KMS-11 (cell line): ENCODE measurements at regions not wholly inside any gene's neighbourhood (a gene's known extent, or its start where the extent isn't known, plus 50 kb on each side); places are given as distances from the start of the nearest gene placed in this dataset.

Source experiments
- H2AFZ ChIP-seq: fragments of 200-600 bp; sonication (generic); 2 replicates; pipeline ENCODE4 v1.6.1; 2016; ENCODE audit warnings: antibody characterized with exemption, mixed run types, low read depth
- H3K27ac ChIP-seq: fragments of 200-600 bp; sonication (generic); 2 replicates; pipeline ENCODE4 v1.6.1; 2016; ENCODE audit warnings: mild to moderate bottlenecking, mixed run types
- H3K27me3 ChIP-seq: fragments of 200-600 bp; sonication (generic); 2 replicates; pipeline ENCODE4 v1.6.1; 2017; ENCODE audit warnings: mild to moderate bottlenecking, low read depth, mixed run types, moderate library complexity; ENCODE audit not compliant: insufficient read depth
- H3K36me3 ChIP-seq: fragments of 200-600 bp; sonication (generic); 2 replicates; pipeline ENCODE4 v1.6.1; 2017; ENCODE audit warnings: mild to moderate bottlenecking, mixed run types; ENCODE audit not compliant: insufficient read depth
- H3K4me1 ChIP-seq: fragments of 200-600 bp; sonication (generic); 2 replicates; pipeline ENCODE4 v1.6.1; 2016; ENCODE audit warnings: mild to moderate bottlenecking, low read depth, mixed run types; ENCODE audit not compliant: poor library complexity, severe bottlenecking
- H3K4me2 ChIP-seq: fragments of 200-600 bp; sonication (generic); 2 replicates; pipeline ENCODE4 v1.7.0; 2016; ENCODE audit warnings: mild to moderate bottlenecking, mixed run types
- H3K4me3 ChIP-seq: fragments of 200-600 bp; sonication (generic); IDR thresholded peaks from 2 replicates; pipeline ENCODE4 v1.6.1; 2017; ENCODE audit warnings: low read depth, low read length, mixed read lengths; ENCODE audit not compliant: insufficient read depth
- H3K79me2 ChIP-seq: fragments of 200-600 bp; sonication (generic); 2 replicates; pipeline ENCODE4 v1.6.1; 2016; ENCODE audit warnings: low read depth, mixed run types; ENCODE audit not compliant: insufficient read depth
- H3K9ac ChIP-seq: fragments of 200-600 bp; sonication (generic); 2 replicates; pipeline ENCODE4 v1.6.1; 2016; ENCODE audit warnings: mild to moderate bottlenecking, mixed run types
- H4K20me1 ChIP-seq: fragments of 200-600 bp; sonication (generic); 2 replicates; pipeline ENCODE4 v1.6.1; 2016; ENCODE audit warnings: mild to moderate bottlenecking, mixed run types; ENCODE audit not compliant: insufficient read depth
- TF ChIP-seq, protein P1 (sequence below): fragments of 200-600 bp; sonication (generic); conservative IDR thresholded peaks from 2 replicates; pipeline ENCODE4 v1.6.1; 2017; ENCODE audit warnings: low read depth, mild to moderate bottlenecking, antibody characterized with exemption, low read length, moderate library complexity, mixed read lengths

DNA sequence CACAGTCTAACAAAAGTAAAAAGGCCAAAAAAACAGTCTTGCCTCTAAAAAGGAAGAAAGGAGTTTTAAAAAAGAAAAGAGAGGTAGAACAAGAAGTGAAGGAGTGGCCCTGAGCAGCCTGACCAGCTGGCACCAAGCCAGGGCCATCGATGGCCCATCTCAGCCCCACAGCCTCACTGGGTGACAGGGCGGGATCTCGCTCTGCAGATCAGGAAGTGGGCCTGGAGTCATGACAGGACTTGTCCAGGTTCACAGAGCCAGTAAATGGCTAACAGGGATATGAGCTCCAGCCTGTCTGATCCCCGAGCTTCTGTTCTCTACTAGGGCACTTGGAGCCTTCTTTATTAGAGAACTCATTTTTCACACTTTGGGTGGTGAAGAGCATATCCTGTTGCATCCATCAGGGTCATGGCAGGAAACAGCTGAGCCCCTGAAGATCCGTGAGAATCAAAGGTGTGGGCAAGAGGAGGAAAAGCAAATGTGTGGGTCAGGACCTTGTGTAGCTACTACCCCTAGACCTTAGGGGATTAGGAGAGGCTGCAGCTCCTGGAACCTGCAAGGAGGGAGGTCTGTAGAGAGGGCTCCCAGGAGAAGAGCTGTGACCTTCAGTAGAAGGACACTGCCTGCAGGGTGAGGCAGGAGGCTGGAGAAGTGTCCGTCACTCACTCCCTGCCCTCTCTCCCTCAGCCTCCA lies 299.0 kb upstream of the MSX2 start:
- H3K36me3 ChIP-seq, result no peaks in the 10 kb centered on the region
- no peak overlapping the region for H2AFZ ChIP-seq
- no peak overlapping the region for H3K4me2 ChIP-seq
- H3K4me3 ChIP-seq, result no peak overlapping the region
- no peaks in the 10 kb centered on the region for H3K79me2 ChIP-seq
- H4K20me1 ChIP-seq, result no peaks in the 10 kb centered on the region
- H3K27ac ChIP-seq, result no peak overlapping the region
- TF ChIP-seq, protein P1, sequence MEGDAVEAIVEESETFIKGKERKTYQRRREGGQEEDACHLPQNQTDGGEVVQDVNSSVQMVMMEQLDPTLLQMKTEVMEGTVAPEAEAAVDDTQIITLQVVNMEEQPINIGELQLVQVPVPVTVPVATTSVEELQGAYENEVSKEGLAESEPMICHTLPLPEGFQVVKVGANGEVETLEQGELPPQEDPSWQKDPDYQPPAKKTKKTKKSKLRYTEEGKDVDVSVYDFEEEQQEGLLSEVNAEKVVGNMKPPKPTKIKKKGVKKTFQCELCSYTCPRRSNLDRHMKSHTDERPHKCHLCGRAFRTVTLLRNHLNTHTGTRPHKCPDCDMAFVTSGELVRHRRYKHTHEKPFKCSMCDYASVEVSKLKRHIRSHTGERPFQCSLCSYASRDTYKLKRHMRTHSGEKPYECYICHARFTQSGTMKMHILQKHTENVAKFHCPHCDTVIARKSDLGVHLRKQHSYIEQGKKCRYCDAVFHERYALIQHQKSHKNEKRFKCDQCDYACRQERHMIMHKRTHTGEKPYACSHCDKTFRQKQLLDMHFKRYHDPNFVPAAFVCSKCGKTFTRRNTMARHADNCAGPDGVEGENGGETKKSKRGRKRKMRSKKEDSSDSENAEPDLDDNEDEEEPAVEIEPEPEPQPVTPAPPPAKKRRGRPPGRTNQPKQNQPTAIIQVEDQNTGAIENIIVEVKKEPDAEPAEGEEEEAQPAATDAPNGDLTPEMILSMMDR, result no peak
- H3K27me3 ChIP-seq, result no peaks in the 10 kb centered on the region
- H3K9ac ChIP-seq, result no peak overlapping the region
- no peaks in the 10 kb centered on the region for H3K4me1 ChIP-seq

- Histone ChIP-seq H4K20me1 (no peaks in the 10 kb centered on the region), H3K27me3 (no peaks in the 10 kb centered on the region), H3K79me2 (no peaks in the 10 kb centered on the region), H2AFZ (no peak overlapping the region), H3K4me3 (no peak overlapping the region), H3K27ac (no peak overlapping the region), H3K9ac (no peak overlapping the region), H3K4me1 (no peaks in the 10 kb centered on the region), H3K4me2 (no peak overlapping the region), H3K36me3 (no peaks in the 10 kb centered on the region)
- TF ChIP-seq, protein P1, result no peak
Observed at GRCh38 chr5:174425964-174426290, 298.5 kb upstream of the MSX2 start.

DNA sequence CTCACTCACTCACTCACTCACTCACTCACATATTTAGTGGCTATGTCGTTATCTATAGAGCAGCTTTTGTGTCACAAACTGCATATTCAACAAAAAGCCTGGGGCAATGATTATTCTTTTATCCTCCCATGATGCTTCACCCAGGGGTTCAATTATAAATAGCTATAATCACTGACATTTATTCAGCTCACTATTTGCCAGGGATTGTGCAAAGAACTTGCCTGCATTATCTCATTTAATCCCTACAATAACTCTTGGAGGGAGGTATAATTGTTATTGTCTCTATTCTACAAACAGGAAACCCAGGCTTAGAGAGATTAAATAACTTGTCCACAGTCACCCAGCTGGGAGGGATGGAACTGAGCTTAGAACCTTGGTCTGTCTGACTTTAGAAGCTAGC lies 298.0 kb upstream of the MSX2 start:
- Histone ChIP-seq H3K27me3 (no peaks in the 10 kb centered on the region), H3K36me3 (no peaks in the 10 kb centered on the region), H4K20me1 (no peaks in the 10 kb centered on the region), H3K27ac (no peak overlapping the region), H3K9ac (no peak overlapping the region), H3K79me2 (no peaks in the 10 kb centered on the region), H3K4me3 (no peak overlapping the region), H3K4me2 (no peak overlapping the region), H3K4me1 (no peaks in the 10 kb centered on the region), H2AFZ (no peak overlapping the region)
- TF ChIP-seq, protein P1, result no peak

- no peak overlapping the region for H3K4me3 ChIP-seq
- H3K27ac ChIP-seq, result no peak overlapping the region
- H3K27me3 ChIP-seq, result no peaks in the 10 kb centered on the region
- H3K36me3 ChIP-seq, result no peaks in the 10 kb centered on the region
- no peak overlapping the region for H3K4me2 ChIP-seq
- TF ChIP-seq, protein P1, result no peak
- H2AFZ ChIP-seq, result no peak overlapping the region
- no peak overlapping the region for H3K9ac ChIP-seq
- no peaks in the 10 kb centered on the region for H3K4me1 ChIP-seq
- H3K79me2 ChIP-seq, result no peaks in the 10 kb centered on the region
- no peaks in the 10 kb centered on the region for H4K20me1 ChIP-seq
Observed at GRCh38 chr5:174426851-174427250, 297.5 kb upstream of the MSX2 start.
